GM20000 (cell line): ENCODE measurements at regions not wholly inside any gene's neighbourhood (a gene's known extent, or its start where the extent isn't known, plus 50 kb on each side); places are given as distances from the start of the nearest gene placed in this dataset.
"Not testable (repeated sequence)": the region's sequence is repeated elsewhere in the genome, so short reads cannot be mapped to it uniquely, and the experiment has no call there.

Source experiments
- DNase-seq: peaks from one replicate; pipeline ENCODE4 v3.0.0; 2012; ENCODE audit warnings: low spot score
- TF ChIP-seq, protein P1 (sequence below): IDR thresholded peaks from 2 replicates; pipeline ENCODE4 v1.5.1; 2012; ENCODE audit warnings: mild to moderate bottlenecking, control low read depth; ENCODE audit errors: extremely low read depth, missing control alignments

DNA sequence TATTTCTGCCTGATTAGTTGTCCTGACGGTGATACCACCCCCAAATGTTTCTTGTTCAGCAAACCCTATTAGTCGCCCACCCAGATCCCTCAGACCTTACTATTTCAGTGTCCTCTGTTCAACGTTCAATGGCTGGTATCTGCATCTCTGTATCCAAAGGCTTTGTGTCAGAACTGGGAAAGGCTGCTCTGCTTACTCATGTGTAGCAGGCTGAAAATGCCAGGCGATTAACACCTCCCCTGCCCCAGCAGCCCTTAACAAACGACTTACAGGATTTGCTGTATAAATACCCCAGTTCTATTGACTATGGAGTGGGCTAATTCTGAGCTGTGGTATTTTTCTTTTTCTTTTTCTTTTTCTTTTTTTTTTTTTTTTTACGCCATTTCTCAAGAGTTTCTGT, 415.0 kb downstream of the ZNF674 start:
- DNase-seq: no peak
- TF ChIP-seq, protein P1, sequence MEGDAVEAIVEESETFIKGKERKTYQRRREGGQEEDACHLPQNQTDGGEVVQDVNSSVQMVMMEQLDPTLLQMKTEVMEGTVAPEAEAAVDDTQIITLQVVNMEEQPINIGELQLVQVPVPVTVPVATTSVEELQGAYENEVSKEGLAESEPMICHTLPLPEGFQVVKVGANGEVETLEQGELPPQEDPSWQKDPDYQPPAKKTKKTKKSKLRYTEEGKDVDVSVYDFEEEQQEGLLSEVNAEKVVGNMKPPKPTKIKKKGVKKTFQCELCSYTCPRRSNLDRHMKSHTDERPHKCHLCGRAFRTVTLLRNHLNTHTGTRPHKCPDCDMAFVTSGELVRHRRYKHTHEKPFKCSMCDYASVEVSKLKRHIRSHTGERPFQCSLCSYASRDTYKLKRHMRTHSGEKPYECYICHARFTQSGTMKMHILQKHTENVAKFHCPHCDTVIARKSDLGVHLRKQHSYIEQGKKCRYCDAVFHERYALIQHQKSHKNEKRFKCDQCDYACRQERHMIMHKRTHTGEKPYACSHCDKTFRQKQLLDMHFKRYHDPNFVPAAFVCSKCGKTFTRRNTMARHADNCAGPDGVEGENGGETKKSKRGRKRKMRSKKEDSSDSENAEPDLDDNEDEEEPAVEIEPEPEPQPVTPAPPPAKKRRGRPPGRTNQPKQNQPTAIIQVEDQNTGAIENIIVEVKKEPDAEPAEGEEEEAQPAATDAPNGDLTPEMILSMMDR: no peak

DNA sequence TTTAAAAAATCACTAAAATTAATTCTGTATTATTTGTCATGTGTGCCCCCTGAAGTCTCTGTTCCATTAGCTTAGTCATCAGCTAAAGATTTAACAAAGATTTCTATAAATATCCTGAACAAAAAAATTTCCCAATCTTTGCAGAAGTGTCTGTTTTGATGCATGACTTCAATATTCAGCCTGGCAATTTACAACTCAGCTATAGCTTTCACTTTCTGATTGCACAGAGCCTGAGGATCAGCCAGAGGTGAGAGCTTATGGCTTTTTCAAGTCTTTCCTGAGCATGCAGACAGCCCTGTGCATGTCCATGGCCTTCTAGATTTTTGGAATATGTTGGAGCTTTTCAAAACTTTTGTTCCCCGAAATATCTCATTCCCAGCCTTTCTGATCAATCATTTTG, 420.1 kb downstream of the ZNF674 start:
- TF ChIP-seq, protein P1: no peak
- no peak for DNase-seq

DNA sequence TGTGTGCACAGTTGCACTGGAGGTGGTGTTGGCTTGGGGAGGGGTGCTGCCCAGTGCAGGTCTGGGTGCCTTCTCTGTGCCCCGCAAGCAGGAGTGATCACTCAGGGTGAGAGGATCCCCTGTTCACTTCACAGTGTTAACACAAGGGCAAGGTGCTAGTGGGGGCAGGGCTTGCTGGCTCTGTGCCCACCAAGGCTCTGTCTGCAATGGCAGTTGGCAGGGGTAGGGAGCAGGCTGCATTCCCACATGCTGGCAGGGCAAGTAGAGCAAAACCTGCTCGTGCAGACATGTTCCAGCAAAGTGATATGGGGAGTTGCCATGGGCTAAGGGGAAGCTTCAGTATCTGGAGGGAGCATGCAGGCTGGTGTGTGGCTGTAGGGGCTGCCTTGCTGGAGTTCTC, 428.0 kb downstream of the ZNF674 start:
- TF ChIP-seq, protein P1: no peak
- DNase-seq: no peak

DNA sequence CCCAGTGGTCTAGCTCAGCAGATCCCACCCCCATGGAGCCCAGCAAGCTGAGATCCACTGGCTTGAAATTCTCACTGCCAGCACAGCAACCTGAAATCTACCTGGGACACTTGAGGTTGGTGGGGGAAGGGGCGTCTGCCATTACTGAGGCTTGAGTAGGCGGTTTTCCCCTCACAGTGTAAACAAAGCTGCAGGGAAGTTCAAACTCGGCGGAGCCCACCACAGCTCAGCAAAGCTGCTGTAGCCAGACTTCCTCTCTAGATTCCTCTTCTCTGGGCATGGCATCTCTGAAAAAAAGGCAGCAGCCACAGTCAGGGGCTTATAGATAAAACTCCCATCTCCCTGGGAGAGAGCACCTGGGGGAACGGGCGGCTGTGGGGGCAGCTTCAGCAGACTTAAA, 457.9 kb downstream of the ZNF674 start:
- not testable (repeated sequence) for DNase-seq

DNA sequence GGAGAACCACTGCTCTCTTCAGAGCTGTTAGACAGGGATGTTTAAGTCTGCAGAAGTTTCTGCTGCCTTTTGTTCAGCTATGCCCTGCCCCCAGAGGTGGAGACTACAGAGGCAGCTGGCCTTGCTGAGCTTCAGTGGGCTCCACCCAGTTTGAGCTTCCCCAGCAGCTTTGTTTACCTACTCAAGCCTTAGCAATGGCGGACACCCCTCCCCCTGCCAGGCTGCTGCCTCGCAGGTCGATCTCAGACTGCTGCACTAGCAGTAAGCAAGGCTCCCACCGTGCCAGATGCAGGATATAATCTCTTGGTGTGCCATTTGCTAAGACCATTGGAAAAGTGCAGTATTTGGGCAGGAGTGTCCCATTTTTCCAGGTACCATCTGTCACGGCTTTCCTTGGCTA, 465.1 kb downstream of the ZNF674 start:
- not testable (repeated sequence) for DNase-seq

DNA sequence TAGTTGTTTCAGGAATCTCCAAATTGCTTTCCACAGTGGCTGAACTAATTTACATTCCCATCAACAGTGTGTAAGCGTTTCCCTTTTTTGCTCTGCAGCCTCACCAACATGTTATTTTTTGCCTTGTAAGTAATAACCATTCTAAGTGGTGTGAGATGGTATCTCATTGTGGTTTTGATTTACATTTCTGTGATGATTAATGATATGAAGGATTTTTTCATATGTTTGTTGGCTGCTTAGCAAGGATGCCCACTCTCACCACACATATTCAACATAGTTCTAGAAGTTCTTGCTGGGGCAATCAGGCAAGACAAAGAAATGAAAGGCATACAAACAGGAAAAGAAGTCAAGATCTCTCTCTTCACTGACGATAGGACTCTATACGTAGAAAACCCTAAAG, 472.4 kb downstream of the ZNF674 start:
- TF ChIP-seq, protein P1: no peak
- DNase-seq: no peak

DNA sequence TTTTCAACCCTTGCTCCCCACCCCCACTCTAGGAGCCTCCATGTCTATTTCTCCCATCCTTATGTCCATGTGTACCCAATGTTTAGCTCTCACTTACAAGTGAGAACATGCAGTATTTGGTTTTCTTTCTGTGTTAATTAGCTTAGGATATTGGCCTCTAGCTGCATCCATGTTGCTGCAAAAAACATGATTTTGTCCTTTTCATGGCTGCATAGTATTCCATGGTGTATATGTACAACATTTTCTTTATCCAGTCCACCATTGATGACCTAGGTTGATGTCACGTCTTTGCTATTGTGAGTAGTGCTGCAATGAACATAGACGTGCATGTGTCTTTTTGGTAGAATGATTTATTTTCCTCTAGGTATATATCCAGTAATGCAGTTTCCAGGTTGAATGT, 472.8 kb downstream of the ZNF674 start:
- DNase-seq: no peak
- TF ChIP-seq, protein P1: no peak

DNA sequence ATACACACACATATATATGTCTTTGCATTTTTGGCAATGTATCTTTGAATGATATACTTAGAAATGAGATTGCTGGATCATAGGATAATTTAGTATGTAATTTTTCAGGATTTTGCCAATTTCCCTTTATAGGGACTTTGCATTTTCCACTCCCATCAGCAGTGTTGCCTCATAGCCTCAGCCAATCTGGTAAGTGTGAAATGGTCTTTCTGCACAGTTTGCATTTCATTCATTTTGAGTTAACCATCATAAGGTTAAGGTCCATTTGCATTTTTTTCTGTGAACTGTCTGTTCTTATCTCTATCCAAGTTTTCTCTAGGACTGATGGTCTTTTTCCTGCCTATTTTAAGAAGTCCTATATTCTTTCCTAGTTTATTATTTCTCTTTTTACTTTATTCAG, 474.8 kb downstream of the ZNF674 start:
- DNase-seq: no peak
- TF ChIP-seq, protein P1: no peak

DNA sequence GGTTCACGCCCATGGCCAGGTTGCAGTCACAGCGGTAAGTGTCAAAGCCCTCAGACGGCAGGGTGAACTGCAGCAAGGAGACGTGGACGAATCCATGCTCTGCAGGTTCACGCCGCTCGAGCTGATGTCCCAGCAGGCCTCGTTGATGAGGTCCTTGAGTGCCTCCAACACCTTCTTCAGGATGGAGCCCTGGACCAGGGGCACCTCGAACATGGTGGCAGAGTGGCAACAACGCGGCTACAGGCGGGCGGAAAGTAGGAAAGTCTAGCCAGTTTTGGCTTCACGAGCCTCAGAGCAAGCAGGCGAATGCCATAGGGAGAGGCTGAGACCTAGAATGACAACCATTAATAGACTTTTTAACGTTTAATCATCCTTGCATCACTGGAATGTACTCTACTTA, 485.9 kb downstream of the ZNF674 start:
- TF ChIP-seq, protein P1: no peak

More for the DNA sequence above, 485.9 kb downstream of the ZNF674 start:
- no peak for DNase-seq
